Choroid plexus epithelial cell (primary cell): ENCODE measurements at regions not wholly inside any gene's neighbourhood (a gene's known extent, or its start where the extent isn't known, plus 50 kb on each side); places are given as distances from the start of the nearest gene placed in this dataset.
"Not testable (repeated sequence)": the region's sequence is repeated elsewhere in the genome, so short reads cannot be mapped to it uniquely, and the experiment has no call there.

Source experiments
- DNase-seq: peaks from one replicate; pipeline ENCODE4 v3.0.0-alpha.2; 2010; ENCODE audit warnings: low read depth
- H3K4me3 ChIP-seq: 2 replicates; pipeline ENCODE4 v1.5.1; 2011; ENCODE audit warnings: low read depth, mild to moderate bottlenecking, control low read depth, low read length, moderate library complexity
- TF ChIP-seq, protein P1 (sequence below): conservative IDR thresholded peaks from 2 replicates; pipeline ENCODE4 v1.5.1; 2011; ENCODE audit warnings: low read depth, mild to moderate bottlenecking, control low read depth, inconsistent platforms, low read length, moderate library complexity

DNA sequence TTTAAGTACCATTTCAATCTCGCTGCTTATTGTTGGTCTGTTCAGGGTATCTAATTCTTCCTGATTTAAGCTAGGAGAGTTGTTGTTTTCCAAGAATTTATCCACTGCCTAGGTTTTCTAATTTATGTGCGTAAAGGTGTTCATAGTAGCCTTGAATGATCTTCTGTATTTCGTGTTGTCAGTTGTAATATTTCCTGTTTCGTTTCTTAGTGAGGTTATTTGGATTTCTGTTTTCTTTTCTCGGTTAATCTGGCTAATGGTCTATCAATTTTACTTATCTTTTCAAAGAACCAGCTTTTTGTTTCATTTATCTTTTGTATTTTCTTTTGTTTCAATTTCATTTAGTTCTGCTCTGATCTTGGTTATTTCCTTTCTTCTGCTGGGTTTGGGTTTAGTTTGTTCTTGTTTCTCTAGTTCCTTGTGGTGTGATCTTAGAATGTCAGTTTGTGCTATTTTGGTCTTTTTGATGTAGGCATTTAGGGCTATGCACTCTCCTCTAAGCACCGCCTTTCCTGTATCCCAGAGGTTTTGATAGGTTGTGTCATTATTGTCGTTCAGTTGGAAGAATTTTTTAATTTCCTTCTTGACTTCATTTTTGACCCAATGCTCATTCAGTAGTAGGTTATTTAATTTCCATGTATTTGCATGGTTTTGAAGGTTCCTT is 92.5 kb upstream of the CSRP2 start:
- not testable (repeated sequence) for H3K4me3 ChIP-seq, DNase-seq

DNA sequence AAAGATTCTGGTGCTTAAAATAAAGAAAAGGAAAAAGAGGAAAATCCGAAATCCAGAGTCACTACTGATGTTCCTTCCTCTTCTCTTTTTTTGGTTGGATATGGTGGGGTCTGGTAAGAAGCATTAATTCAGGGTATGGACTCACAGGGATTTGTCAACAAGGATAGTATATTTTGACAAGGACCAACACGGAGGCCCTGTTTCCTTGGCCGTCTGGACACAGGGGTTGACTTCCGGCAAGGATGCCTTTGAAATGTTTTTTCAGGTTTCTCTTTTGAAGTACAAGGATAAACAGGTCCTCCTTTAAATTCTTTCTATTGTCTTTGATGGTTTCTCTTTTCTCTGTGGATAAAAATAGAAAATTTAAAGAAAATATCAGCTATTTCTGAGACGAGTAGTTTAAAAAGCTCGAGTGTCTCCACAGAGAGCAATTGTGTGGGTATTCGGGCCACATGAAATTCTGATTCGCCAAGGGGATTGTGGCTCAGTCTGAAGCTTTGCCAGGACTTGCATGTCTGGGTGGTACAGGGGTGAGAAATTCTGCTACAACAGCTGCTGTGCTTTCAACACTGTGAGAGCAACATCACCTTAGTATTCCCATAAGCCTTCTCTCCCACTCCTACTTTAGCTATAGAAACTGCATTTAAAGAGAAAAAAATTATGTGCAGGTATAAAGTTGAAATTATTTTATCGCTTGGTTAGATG is 88.5 kb upstream of the CSRP2 start:
- TF ChIP-seq, protein P1, sequence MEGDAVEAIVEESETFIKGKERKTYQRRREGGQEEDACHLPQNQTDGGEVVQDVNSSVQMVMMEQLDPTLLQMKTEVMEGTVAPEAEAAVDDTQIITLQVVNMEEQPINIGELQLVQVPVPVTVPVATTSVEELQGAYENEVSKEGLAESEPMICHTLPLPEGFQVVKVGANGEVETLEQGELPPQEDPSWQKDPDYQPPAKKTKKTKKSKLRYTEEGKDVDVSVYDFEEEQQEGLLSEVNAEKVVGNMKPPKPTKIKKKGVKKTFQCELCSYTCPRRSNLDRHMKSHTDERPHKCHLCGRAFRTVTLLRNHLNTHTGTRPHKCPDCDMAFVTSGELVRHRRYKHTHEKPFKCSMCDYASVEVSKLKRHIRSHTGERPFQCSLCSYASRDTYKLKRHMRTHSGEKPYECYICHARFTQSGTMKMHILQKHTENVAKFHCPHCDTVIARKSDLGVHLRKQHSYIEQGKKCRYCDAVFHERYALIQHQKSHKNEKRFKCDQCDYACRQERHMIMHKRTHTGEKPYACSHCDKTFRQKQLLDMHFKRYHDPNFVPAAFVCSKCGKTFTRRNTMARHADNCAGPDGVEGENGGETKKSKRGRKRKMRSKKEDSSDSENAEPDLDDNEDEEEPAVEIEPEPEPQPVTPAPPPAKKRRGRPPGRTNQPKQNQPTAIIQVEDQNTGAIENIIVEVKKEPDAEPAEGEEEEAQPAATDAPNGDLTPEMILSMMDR: no peak
- H3K4me3 ChIP-seq: no peak overlapping the region
- peak; percentile 8 for DNase-seq

DNA sequence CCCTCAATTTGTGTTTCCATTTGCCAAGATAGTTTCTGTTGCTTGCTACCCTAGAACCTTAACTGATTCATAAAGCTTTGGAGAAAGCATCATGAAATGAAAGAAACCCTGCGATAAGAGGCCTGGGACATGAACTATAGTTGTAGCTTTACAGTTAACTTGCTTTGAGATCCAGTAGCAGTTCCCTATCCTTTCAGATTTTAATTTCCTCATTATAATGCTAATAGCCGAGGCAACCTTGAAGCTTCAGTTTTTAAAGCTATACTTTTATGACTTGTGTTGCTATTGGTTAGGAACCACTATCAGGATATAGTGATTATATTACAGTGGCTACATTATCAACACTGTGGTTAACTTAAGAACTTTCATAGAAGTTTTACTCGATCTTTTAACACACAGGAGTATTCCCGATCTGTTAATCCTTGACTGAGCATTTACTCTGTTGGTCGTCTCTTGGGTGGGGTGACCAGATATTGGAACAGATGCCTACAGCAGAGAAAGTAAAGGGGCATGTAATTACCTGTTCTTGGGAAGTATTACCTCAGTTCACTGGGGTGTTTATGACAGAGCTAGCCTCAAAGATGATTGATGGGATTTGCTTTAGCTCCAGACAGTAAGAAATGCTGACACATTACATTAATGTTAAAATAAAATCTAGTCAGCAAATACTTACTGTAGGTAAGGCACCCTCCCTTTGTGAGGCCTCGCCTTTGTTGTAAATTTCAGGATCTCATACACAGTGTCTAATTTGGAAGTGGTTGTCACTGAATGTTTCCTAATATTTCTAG is 86.2 kb upstream of the CSRP2 start:
- H3K4me3 ChIP-seq: no peak overlapping the region
- TF ChIP-seq, protein P1: no peak

DNA sequence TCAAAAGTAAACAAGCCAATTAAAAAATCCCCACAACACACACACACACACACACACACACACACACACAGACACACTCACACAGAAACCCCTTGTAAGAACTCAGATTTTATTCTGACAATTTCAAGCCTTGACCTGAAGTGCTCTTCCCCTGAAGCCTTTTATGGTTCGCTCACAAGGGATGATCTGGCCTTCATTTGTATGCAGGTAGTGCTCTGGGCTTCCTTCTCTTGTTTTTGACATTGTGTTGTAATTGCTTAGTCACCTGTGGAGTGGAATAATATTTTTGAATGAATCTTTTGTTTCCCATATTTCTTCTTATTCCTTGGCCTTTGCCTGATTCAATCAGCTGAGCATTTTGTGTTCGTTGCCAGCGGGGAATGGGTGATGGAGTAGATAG is 83.3 kb upstream of the CSRP2 start:
- DNase-seq: no peak
- TF ChIP-seq, protein P1: no peak
- H3K4me3 ChIP-seq: no peak overlapping the region

More for the DNA sequence above, 86.2 kb upstream of the CSRP2 start:
- DNase-seq: no peak

DNA sequence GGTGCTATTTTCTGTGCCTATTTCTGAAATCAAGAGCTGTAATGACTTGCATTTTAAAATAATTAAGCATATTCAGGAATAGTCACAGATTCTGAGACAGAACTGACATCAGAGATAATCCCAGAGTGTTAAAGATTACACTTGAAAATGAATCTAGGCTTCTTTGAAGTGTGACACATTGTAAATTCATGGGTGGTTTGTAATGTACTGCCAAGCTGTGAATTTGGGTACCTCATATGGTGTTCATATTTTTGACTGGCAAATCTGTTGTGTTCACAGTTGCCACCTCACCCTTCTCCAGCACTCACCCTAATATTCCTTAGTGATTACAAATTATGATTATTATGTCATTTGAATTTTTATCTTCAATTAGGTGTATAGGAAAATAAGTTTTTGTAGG is 78.5 kb upstream of the CSRP2 start:
- TF ChIP-seq, protein P1: no peak
- DNase-seq: no peak
- H3K4me3 ChIP-seq: no peak overlapping the region

DNA sequence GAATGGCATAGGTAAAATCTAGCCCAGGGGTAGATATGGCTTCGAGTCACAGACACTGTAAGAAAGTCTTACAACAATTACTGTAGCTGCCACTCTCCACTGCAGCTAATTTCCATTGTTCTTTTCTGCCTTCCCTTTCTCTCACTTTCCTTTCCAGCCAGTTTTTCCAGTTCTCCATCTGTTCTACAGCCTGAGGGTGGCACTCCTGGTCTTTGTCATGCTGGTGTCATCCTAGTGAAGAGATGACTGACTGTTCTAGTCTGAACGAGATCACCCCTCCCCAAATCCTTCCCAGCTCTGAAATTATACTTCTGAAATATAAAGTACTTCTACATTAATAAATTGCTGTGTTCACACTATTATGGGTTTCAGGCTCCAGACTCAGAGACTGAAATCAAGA is 74.2 kb upstream of the CSRP2 start:
- no peak overlapping the region for H3K4me3 ChIP-seq
- no peak for DNase-seq
- TF ChIP-seq, protein P1: no peak

DNA sequence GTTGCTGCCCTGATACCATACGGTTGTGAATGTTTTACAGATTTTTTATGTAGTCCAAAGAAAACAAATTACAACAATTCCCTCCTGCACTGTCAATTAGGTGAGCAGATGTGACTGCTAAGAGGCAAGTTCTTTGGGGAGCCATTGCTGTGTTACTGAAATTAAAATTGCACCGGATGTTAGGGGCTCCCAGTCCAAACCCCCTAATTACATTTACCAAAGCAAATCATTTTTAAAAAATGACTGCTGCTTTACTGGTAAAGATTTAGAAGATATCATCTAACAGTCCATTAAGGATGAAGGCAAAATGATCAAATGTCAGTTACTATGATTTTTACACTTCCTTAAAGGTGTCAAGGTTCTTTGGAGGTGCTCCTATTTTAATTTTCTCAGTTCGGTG is 70.1 kb upstream of the CSRP2 start:
- DNase-seq: no peak
- H3K4me3 ChIP-seq: no peak overlapping the region
- TF ChIP-seq, protein P1: no peak
